ENCODE measurements at regions not wholly inside any gene's neighbourhood (a gene's known extent, or its start where the extent isn't known, plus 50 kb on each side); places are given as distances from the start of the nearest gene placed in this dataset.
"Not testable (repeated sequence)": the region's sequence is repeated elsewhere in the genome, so short reads cannot be mapped to it uniquely, and the experiment has no call there.

GRCh38 chr18:15000119-15001037 is 252.4 kb downstream of the ANKRD30B start:
- BruUV-seq (replicated peaks); H2BK20ac ChIP-seq (ENCODE audit: low read depth, low read length); H3K9me1 ChIP-seq (ENCODE audit: insufficient read depth, low read length); H3K4me1 ChIP-seq (ENCODE audit: control insufficient read depth, insufficient read depth, low read length); H4K5ac ChIP-seq (ENCODE audit: low read depth, low read length); H3K4me2 ChIP-seq (ENCODE audit: low read depth, low read length); H3K36me3 ChIP-seq (ENCODE audit: control insufficient read depth, insufficient read depth, low read length); H2AFZ ChIP-seq (replicated peaks; ENCODE audit: low read length, poor library complexity); dilution Hi-C loops (cut with HindIII; ENCODE audit: low sequenced_read_pairs, unreplicated experiment); H2BK15ac ChIP-seq (ENCODE audit: low read depth, low read length); H3K9ac ChIP-seq (ENCODE audit: low read depth, low read length); H4K8ac ChIP-seq (ENCODE audit: low read depth in 2 of 2, low read length in 2 of 2); H4K20me1 ChIP-seq (ENCODE audit: insufficient read depth, low read length); H2AK5ac ChIP-seq (ENCODE audit: low read depth, low read length); H3K79me1 ChIP-seq (ENCODE audit: low read depth in 1 of 2, low read length in 2 of 2); H4K91ac ChIP-seq (ENCODE audit: insufficient read depth, low read depth, low read length); ATAC-seq (ENCODE audit: low read depth); H3K14ac ChIP-seq (replicated peaks; ENCODE audit: low read depth, low read length); H3K27me3 ChIP-seq (ENCODE audit: control insufficient read depth, insufficient read depth, low read length); H2BK120ac ChIP-seq (ENCODE audit: low read depth, low read length); CTCF ChIA-PET; H2BK5ac ChIP-seq (ENCODE audit: low read depth, low read length, poor library complexity, severe bottlenecking); H3K27ac ChIP-seq (ENCODE audit: insufficient read depth, low read length); H3K4me3 ChIP-seq (ENCODE audit: insufficient read depth, low read depth, low read length); POLR2A ChIA-PET (ENCODE audit: unreplicated experiment); H3K18ac ChIP-seq (ENCODE audit: low read depth, low read length); H2AK9ac ChIP-seq (replicated peaks; ENCODE audit: low read depth, low read length, poor library complexity); in situ Hi-C loops (cut with MboI; ENCODE audit: low sequenced_read_pairs); H3K4ac ChIP-seq (ENCODE audit: low read depth, low read length); intact Hi-C loops (cut with micrococcal nuclease); H3K23ac ChIP-seq (ENCODE audit: low read depth, low read length); DNase-seq; H3K56ac ChIP-seq (ENCODE audit: extremely low read depth, insufficient read depth, low read length): not testable (repeated sequence)
- peaks cover 19% of the 10 kb centered on the region; the same call in 1 of the 2 replicates for H3K9me3 ChIP-seq (ENCODE audit: control insufficient read depth, insufficient read depth, low read length)
- WGBS, 2 experiments (ENCODE audit: extremely low coverage in 2 of 2, insufficient read length in 1 of 2), result 60% methylated on average over 1 of the region's 54 CpGs; no CpG with 5 or more reads in 1 of the 2 experiments

- 80% methylated on average over 14 of the region's 21 CpGs; no CpG with 5 or more reads in 1 of the 2 experiments for WGBS, 2 experiments (ENCODE audit: extremely low coverage in 2 of 2, insufficient read length in 1 of 2)
- H3K18ac ChIP-seq (ENCODE audit: low read depth, low read length); H4K91ac ChIP-seq (ENCODE audit: insufficient read depth, low read depth, low read length); H4K20me1 ChIP-seq (ENCODE audit: insufficient read depth, low read length); dilution Hi-C loops (cut with HindIII; ENCODE audit: low sequenced_read_pairs, unreplicated experiment); H3K9ac ChIP-seq (ENCODE audit: low read depth, low read length); H3K4ac ChIP-seq (ENCODE audit: low read depth, low read length); H3K27ac ChIP-seq (ENCODE audit: insufficient read depth, low read length); H3K27me3 ChIP-seq (ENCODE audit: control insufficient read depth, insufficient read depth, low read length); H3K14ac ChIP-seq (replicated peaks; ENCODE audit: low read depth, low read length); H3K4me1 ChIP-seq (ENCODE audit: control insufficient read depth, insufficient read depth, low read length); H3K23ac ChIP-seq (ENCODE audit: low read depth, low read length); H4K8ac ChIP-seq (ENCODE audit: low read depth in 2 of 2, low read length in 2 of 2); H2AFZ ChIP-seq (replicated peaks; ENCODE audit: low read length, poor library complexity); H2BK5ac ChIP-seq (ENCODE audit: low read depth, low read length, poor library complexity, severe bottlenecking); in situ Hi-C loops (cut with MboI; ENCODE audit: low sequenced_read_pairs); H3K9me1 ChIP-seq (ENCODE audit: insufficient read depth, low read length); H3K4me2 ChIP-seq (ENCODE audit: low read depth, low read length); H3K79me1 ChIP-seq (ENCODE audit: low read depth in 1 of 2, low read length in 2 of 2); POLR2A ChIA-PET (ENCODE audit: unreplicated experiment); H2BK120ac ChIP-seq (ENCODE audit: low read depth, low read length); DNase-seq; H4K5ac ChIP-seq (ENCODE audit: low read depth, low read length); CTCF ChIA-PET; H3K4me3 ChIP-seq (ENCODE audit: insufficient read depth, low read depth, low read length); ATAC-seq (ENCODE audit: low read depth); H2BK20ac ChIP-seq (ENCODE audit: low read depth, low read length); H3K56ac ChIP-seq (ENCODE audit: extremely low read depth, insufficient read depth, low read length); H2BK15ac ChIP-seq (ENCODE audit: low read depth, low read length); BruUV-seq (replicated peaks); H3K36me3 ChIP-seq (ENCODE audit: control insufficient read depth, insufficient read depth, low read length); H2AK5ac ChIP-seq (ENCODE audit: low read depth, low read length); H2AK9ac ChIP-seq (replicated peaks; ENCODE audit: low read depth, low read length, poor library complexity); intact Hi-C loops (cut with micrococcal nuclease): not testable (repeated sequence)
- H3K9me3 ChIP-seq (ENCODE audit: control insufficient read depth, insufficient read depth, low read length), result peaks cover 23% of the 10 kb centered on the region; the same call in 1 of the 2 replicates
These were observed 253.2 kb downstream of the ANKRD30B start for GRCh38 chr18:15001038-15001794.
